T-cell (primary cell): ENCODE measurements at regions not wholly inside any gene's neighbourhood (a gene's known extent, or its start where the extent isn't known, plus 50 kb on each side); places are given as distances from the start of the nearest gene placed in this dataset.
"Not testable (repeated sequence)": the region's sequence is repeated elsewhere in the genome, so short reads cannot be mapped to it uniquely, and the experiment has no call there.

Experiments
- ATAC-seq, 4 experiments: fragments of 200-7000 bp in 3 of 4; fragments of 150-1000 bp in 1 of 4; cut with Tn5 transposase; replicated peaks in 1 of 4; 1 replicate in 3 of 4; 2 replicates in 1 of 4; pipeline ENCODE4 v1.10.0; 2021; ENCODE audit warnings: moderate library complexity in 3 of 4, mild to moderate bottlenecking in 2 of 4, moderate number of reproducible peaks in 1 of 4
- CTCF ChIA-PET, 2 donors: fragments of 300-600 bp; sonication (Branson Sonifier 250); formaldehyde crosslinking; loops; one replicate each; lab custom pipeline; 2022; ENCODE audit warnings: antibody characterized with exemption in 2 of 2; lab: Charles Lee
- POLR2A ChIA-PET, 2 donors: fragments of 300-600 bp; sonication (Branson Sonifier 250); formaldehyde crosslinking; loops; one replicate each; lab custom pipeline; 2022; ENCODE audit warnings: antibody characterized with exemption in 2 of 2; lab: Charles Lee
- DNase-seq, 35 experiments: peaks; one replicate each; pipeline versions ENCODE4 v3.0.0 to v3.0.0-alpha.2; 2013 to 2023
- H3K27ac ChIP-seq: one replicate; pipeline ENCODE4 v1.5.1; 2013; ENCODE audit warnings: low read length
- H3K27me3 ChIP-seq, 2 experiments: replicated peaks in 1 of 2; 1 replicate in 1 of 2; 2 replicates in 1 of 2; pipeline versions ENCODE4 v1.6.1 to v1.7.0; 2013; ENCODE audit warnings: low read length in 1 of 2, mixed read lengths in 1 of 2; ENCODE audit not compliant: control insufficient read depth in 2 of 2, insufficient read depth in 2 of 2; ENCODE audit errors: extremely low read depth in 1 of 2
- H3K36me3 ChIP-seq, 2 donors: 1 replicate in 1 of 2; 2 replicates in 1 of 2; pipeline versions ENCODE4 v1.6.1 to v1.7.0; 2013; ENCODE audit warnings: low read length in 1 of 2; ENCODE audit not compliant: control insufficient read depth in 2 of 2, insufficient read depth in 1 of 2; ENCODE audit errors: extremely low read depth in 1 of 2
- H3K4me1 ChIP-seq, 2 experiments: 1 replicate in 1 of 2; 2 replicates in 1 of 2; pipeline versions ENCODE4 v1.6.1 to v1.7.0; 2013; ENCODE audit warnings: low read length in 2 of 2, mixed read lengths in 1 of 2; ENCODE audit not compliant: insufficient read depth in 2 of 2, control insufficient read depth in 1 of 2; ENCODE audit errors: extremely low read depth in 1 of 2
- H3K4me3 ChIP-seq, 2 donors: 1 replicate in 1 of 2; 2 replicates in 1 of 2; pipeline versions ENCODE4 v1.5.1 to v1.7.0; 2013; ENCODE audit warnings: mild to moderate bottlenecking in 2 of 2, low read length in 1 of 2, moderate library complexity in 1 of 2; ENCODE audit not compliant: control insufficient read depth in 1 of 2; ENCODE audit errors: extremely low read depth in 1 of 2
- H3K9me3 ChIP-seq: 2 replicates; pipeline ENCODE4 v1.7.0; 2013
- H3K27ac Mint-ChIP-seq, 2 donors: one replicate each; pipeline ENCODE4 v1.8.0; 2020 to 2021; ENCODE audit warnings: mild to moderate bottlenecking in 2 of 2, mixed read lengths in 2 of 2
- H3K27me3 Mint-ChIP-seq, 2 donors: one replicate each; pipeline ENCODE4 v1.8.0; 2021 to 2022; ENCODE audit warnings: mixed read lengths in 2 of 2
- H3K36me3 Mint-ChIP-seq: one replicate; pipeline ENCODE4 v1.8.0; 2021; ENCODE audit warnings: mixed read lengths
- H3K4me1 Mint-ChIP-seq, 3 donors: one replicate each; pipeline ENCODE4 v1.8.0; 2020 to 2022; ENCODE audit warnings: mixed read lengths in 3 of 3, mild to moderate bottlenecking in 1 of 3
- H3K4me3 Mint-ChIP-seq, 3 donors: one replicate each; pipeline ENCODE4 v1.8.0; 2020 to 2022; ENCODE audit warnings: mild to moderate bottlenecking in 3 of 3, mixed read lengths in 3 of 3, moderate library complexity in 3 of 3
- H3K9me3 Mint-ChIP-seq, 3 donors: one replicate each; pipeline ENCODE4 v1.8.0; 2020 to 2022; ENCODE audit warnings: mixed read lengths in 3 of 3
- WGBS: methylation state at CpG from one replicate; pipeline ENCODE4 v1.1.5; 2013; ENCODE audit warnings: missing lambda C conversion rate; ENCODE audit not compliant: insufficient coverage; 5-methylcytosine and 5-hydroxymethylcytosine counted together

GRCh38 chr7:63627590-63628485, 370.8 kb upstream of the ZNF722 start:
- H3K4me3 ChIP-seq, H3K9me3 Mint-ChIP-seq, H3K27me3 Mint-ChIP-seq, H3K4me1 Mint-ChIP-seq, H3K27ac ChIP-seq, H3K4me1 ChIP-seq, H3K9me3 ChIP-seq, CTCF ChIA-PET, H3K27me3 ChIP-seq, H3K36me3 ChIP-seq, H3K4me3 Mint-ChIP-seq, H3K27ac Mint-ChIP-seq, DNase-seq, H3K36me3 Mint-ChIP-seq, ATAC-seq, POLR2A ChIA-PET: not testable (repeated sequence)
- no CpG with 5 or more reads among the region's 105 CpGs for WGBS

- CTCF ChIA-PET, H3K27me3 ChIP-seq, H3K9me3 Mint-ChIP-seq, H3K4me1 Mint-ChIP-seq, H3K27me3 Mint-ChIP-seq, ATAC-seq, H3K36me3 Mint-ChIP-seq, POLR2A ChIA-PET, H3K4me3 Mint-ChIP-seq, H3K27ac ChIP-seq, H3K36me3 ChIP-seq, H3K27ac Mint-ChIP-seq, H3K4me1 ChIP-seq, H3K9me3 ChIP-seq, H3K4me3 ChIP-seq, DNase-seq: not testable (repeated sequence)
- no CpG with 5 or more reads among the region's 9 CpGs for WGBS
Measured at GRCh38 chr7:63629024-63629423, 369.6 kb upstream of the ZNF722 start.

- ATAC-seq, H3K27me3 Mint-ChIP-seq, DNase-seq, H3K4me1 Mint-ChIP-seq, H3K27ac ChIP-seq, H3K4me1 ChIP-seq, POLR2A ChIA-PET, H3K9me3 ChIP-seq, CTCF ChIA-PET, H3K4me3 Mint-ChIP-seq, H3K27ac Mint-ChIP-seq, H3K27me3 ChIP-seq, H3K36me3 ChIP-seq, H3K36me3 Mint-ChIP-seq, H3K4me3 ChIP-seq, H3K9me3 Mint-ChIP-seq: not testable (repeated sequence)
- no CpG with 5 or more reads among the region's 7 CpGs for WGBS
Measured at GRCh38 chr7:63636585-63636984, 362.1 kb upstream of the ZNF722 start.

GRCh38 chr7:63665553-63665952, 333.1 kb upstream of the ZNF722 start:
- H3K9me3 ChIP-seq, H3K36me3 Mint-ChIP-seq, DNase-seq, ATAC-seq, H3K4me3 Mint-ChIP-seq, H3K27ac ChIP-seq, H3K36me3 ChIP-seq, H3K9me3 Mint-ChIP-seq, POLR2A ChIA-PET, H3K27me3 Mint-ChIP-seq, H3K27me3 ChIP-seq, H3K4me1 ChIP-seq, H3K4me3 ChIP-seq, H3K27ac Mint-ChIP-seq, CTCF ChIA-PET, H3K4me1 Mint-ChIP-seq: not testable (repeated sequence)
- 0% methylated on average over 2 of the region's 7 CpGs for WGBS

- H3K9me3 ChIP-seq, POLR2A ChIA-PET, H3K27me3 Mint-ChIP-seq, H3K27me3 ChIP-seq, H3K27ac Mint-ChIP-seq, H3K4me3 Mint-ChIP-seq, H3K4me1 Mint-ChIP-seq, ATAC-seq, H3K36me3 ChIP-seq, DNase-seq, H3K4me3 ChIP-seq, H3K4me1 ChIP-seq, H3K9me3 Mint-ChIP-seq, CTCF ChIA-PET, H3K36me3 Mint-ChIP-seq, H3K27ac ChIP-seq: not testable (repeated sequence)
- WGBS: no CpG with 5 or more reads among the region's 7 CpGs
Measured at GRCh38 chr7:63691408-63691807, 307.2 kb upstream of the ZNF722 start.

GRCh38 chr7:63694296-63694695, 304.4 kb upstream of the ZNF722 start:
- CTCF ChIA-PET, H3K9me3 ChIP-seq, H3K27ac Mint-ChIP-seq, POLR2A ChIA-PET, H3K27me3 ChIP-seq, H3K9me3 Mint-ChIP-seq, DNase-seq, H3K27ac ChIP-seq, ATAC-seq, H3K36me3 Mint-ChIP-seq, H3K4me1 Mint-ChIP-seq, H3K27me3 Mint-ChIP-seq, H3K4me3 ChIP-seq, H3K36me3 ChIP-seq, H3K4me3 Mint-ChIP-seq, H3K4me1 ChIP-seq: not testable (repeated sequence)
- no CpG with 5 or more reads among the region's 41 CpGs for WGBS
